A549 (cell line): ENCODE measurements at regions not wholly inside any gene's neighbourhood (a gene's known extent, or its start where the extent isn't known, plus 50 kb on each side); places are given as distances from the start of the nearest gene placed in this dataset.
"Not testable (repeated sequence)": the region's sequence is repeated elsewhere in the genome, so short reads cannot be mapped to it uniquely, and the experiment has no call there.

Experiments used
- ATAC-seq, 2 experiments: fragments of 200-7000 bp in 1 of 2; fragments of >200 bp in 1 of 2; cut with Nextera tagmentation in 1 of 2; cut with Tn5 transposase in 1 of 2; 3 replicates each; pipeline versions ENCODE4 v1.8.0 to v1.9.1; 2018 to 2020; ENCODE audit warnings: mild to moderate bottlenecking in 1 of 2, moderate library complexity in 1 of 2
- CTCF ChIA-PET: fragments of 300-600 bp; sonication (Branson Sonifier 250); formaldehyde crosslinking; extraction: SDS; loops from one replicate; lab custom pipeline; 2021; ENCODE audit warnings: antibody characterized with exemption, inconsistent platforms; lab: Yijun Ruan, JAX
- POLR2A ChIA-PET: fragments of 350-600 bp; formaldehyde crosslinking; extraction: SDS; loops from one replicate; lab custom pipeline; 2021; ENCODE audit warnings: antibody characterized with exemption, inconsistent platforms; lab: Yijun Ruan, JAX
- DNase-seq, 2 experiments: peaks; one replicate each; pipeline versions ENCODE4 v3.0.0 to v3.0.0-alpha.2; 2011 to 2016; ENCODE audit warnings: low read depth in 1 of 2, low spot score in 1 of 2
- FAIRE-seq: peaks from 2 replicates; lab custom pipeline; 2011; peaks lifted over from hg19 to GRCh38; lab: Jason Lieb, UNC
- H3K27ac ChIP-seq, 2 experiments: fragments of >200 bp; sonication (Bioruptor Twin); formaldehyde crosslinking; 3 replicates each; pipeline ENCODE4 v1.5.1; 2016 to 2017
- H3K4me1 ChIP-seq: fragments of >200 bp; sonication (Bioruptor Twin); formaldehyde crosslinking; 3 replicates; pipeline ENCODE4 v1.6.1; 2016
- H3K4me2 ChIP-seq: fragments of >200 bp; sonication (Bioruptor Twin); formaldehyde crosslinking; 3 replicates; pipeline ENCODE4 v1.6.1; 2016
- H3K4me3 ChIP-seq: fragments of >200 bp; sonication (Bioruptor Twin); formaldehyde crosslinking; 3 replicates; pipeline ENCODE4 v1.5.1; 2016
- H3K9me3 ChIP-seq: fragments of >200 bp; sonication (Bioruptor Twin); formaldehyde crosslinking; 3 replicates; pipeline ENCODE4 v1.6.1; 2016
- BHLHE40 ChIP-seq: IDR thresholded peaks from 2 replicates; pipeline ENCODE4 v1.6.1; 2012; ENCODE audit warnings: low read depth, low read length, inconsistent platforms
- CBX8 ChIP-seq: fragments of 200-600 bp; sonication (generic); IDR thresholded peaks from 2 replicates; pipeline ENCODE4 v1.6.1; 2016
- CHD4 ChIP-seq: fragments of 200-600 bp; sonication (generic); IDR thresholded peaks from 2 replicates; pipeline ENCODE4 v1.6.1; 2016; ENCODE audit warnings: antibody characterized with exemption, mild to moderate bottlenecking, borderline replicate concordance
- HDAC2 ChIP-seq: fragments of 200-600 bp; sonication (generic); IDR thresholded peaks from 2 replicates; pipeline ENCODE4 v1.6.1; 2016
- HOXA7 ChIP-seq: fragments of 250-450 bp; sonication (Bioruptor Pico); IDR thresholded peaks from 2 replicates; pipeline ENCODE4 v1.5.0; 2020; ENCODE audit warnings: mild to moderate bottlenecking, moderate library complexity
- JUNB ChIP-seq: fragments of >200 bp; sonication (Bioruptor Twin); formaldehyde crosslinking; IDR thresholded peaks from 2 replicates; pipeline ENCODE4 v1.6.1; 2016
- KDM1A ChIP-seq: fragments of 200-600 bp; sonication (generic); IDR thresholded peaks from 2 replicates; pipeline ENCODE4 v1.6.1; 2016; ENCODE audit warnings: low read depth, mild to moderate bottlenecking
- NFE2L2 ChIP-seq: fragments of 150-350 bp; conservative IDR thresholded peaks from 2 replicates; pipeline ENCODE4 v1.6.1; 2014; ENCODE audit warnings: low read length
- POLR2AphosphoS2 ChIP-seq: conservative IDR thresholded peaks from 2 replicates; pipeline ENCODE4 v1.6.1; 2012; ENCODE audit warnings: low read length, improper control_type of control experiment, inconsistent platforms
- RCOR1 ChIP-seq: fragments of 150-350 bp; IDR thresholded peaks from 2 replicates; pipeline ENCODE4 v1.6.1; 2014; ENCODE audit warnings: antibody characterized with exemption, low read length, low read depth
- REST ChIP-seq: fragments of 200-600 bp; sonication (generic); IDR thresholded peaks from 2 replicates; pipeline ENCODE4 v1.6.1; 2016; ENCODE audit warnings: antibody characterized with exemption, mild to moderate bottlenecking, moderate library complexity
- RNF2 ChIP-seq: fragments of 200-600 bp; sonication (generic); IDR thresholded peaks from 2 replicates; pipeline ENCODE4 v1.6.1; 2016; ENCODE audit warnings: low read depth, mild to moderate bottlenecking, antibody characterized with exemption, moderate library complexity, borderline replicate concordance
- ZC3H11A ChIP-seq: fragments of 450-650 bp; IDR thresholded peaks from 2 replicates; pipeline ENCODE4 v1.6.1; 2014; ENCODE audit warnings: antibody characterized with exemption, mild to moderate bottlenecking
- ZFP36 ChIP-seq: fragments of 450-650 bp; IDR thresholded peaks from 2 replicates; pipeline ENCODE4 v1.6.1; 2014; ENCODE audit warnings: borderline replicate concordance; ENCODE audit not compliant: partially characterized antibody
- ZSCAN20 ChIP-seq: fragments of 250-450 bp; sonication (Bioruptor Pico); IDR thresholded peaks from 2 replicates; pipeline ENCODE4 v1.8.0; 2022; ENCODE audit warnings: mild to moderate bottlenecking, moderate library complexity
- WGBS: methylation state at CpG from one replicate; pipeline ENCODE4 v1.1.6; 2017; ENCODE audit errors: missing lambda C conversion rate; 5-methylcytosine and 5-hydroxymethylcytosine counted together
- TF ChIP-seq, protein P1 (sequence below): IDR thresholded peaks from 2 replicates; pipeline ENCODE4 v1.6.1; 2012; ENCODE audit warnings: low read depth, borderline replicate concordance
- TF ChIP-seq, protein P2 (sequence below): fragments of 150-350 bp; IDR thresholded peaks from 2 replicates; pipeline ENCODE4 v1.6.1; 2014; ENCODE audit warnings: low read depth, mild to moderate bottlenecking, low read length
- TF ChIP-seq, protein P3 (sequence below): fragments of 250-450 bp; sonication (Bioruptor Pico); IDR thresholded peaks from 2 replicates; pipeline ENCODE4 v1.5.0; 2021; ENCODE audit warnings: mild to moderate bottlenecking, moderate library complexity, borderline replicate concordance

GRCh38 chr3:181604267-181604666, 107.5 kb upstream of the SOX2 start:
- POLR2A ChIA-PET, result no interaction called here
- FAIRE-seq, result no peak
- 74% methylated on average over 3 of the region's 3 CpGs for WGBS

DNA sequence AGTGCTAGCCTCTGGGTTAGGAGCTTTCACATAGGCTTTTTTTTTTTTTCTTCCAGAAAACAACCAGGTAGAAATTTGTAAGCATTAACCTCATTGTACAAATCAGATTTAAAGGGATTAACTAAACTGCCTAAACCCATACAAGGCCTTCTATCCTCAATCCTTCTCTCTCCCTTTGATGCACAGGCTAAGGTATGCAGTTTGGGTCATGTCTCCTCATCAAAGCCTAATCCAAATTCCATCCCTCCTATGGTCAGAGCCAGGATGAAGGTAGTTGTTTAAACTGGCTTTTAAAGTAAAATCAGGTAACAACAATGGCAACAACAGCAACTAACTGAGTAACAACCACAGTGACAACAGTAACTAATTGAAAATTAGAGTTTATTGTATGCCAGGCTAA, 115.6 kb upstream of the SOX2 start:
- POLR2A ChIA-PET, result no interaction called here
- TF ChIP-seq, protein P1, sequence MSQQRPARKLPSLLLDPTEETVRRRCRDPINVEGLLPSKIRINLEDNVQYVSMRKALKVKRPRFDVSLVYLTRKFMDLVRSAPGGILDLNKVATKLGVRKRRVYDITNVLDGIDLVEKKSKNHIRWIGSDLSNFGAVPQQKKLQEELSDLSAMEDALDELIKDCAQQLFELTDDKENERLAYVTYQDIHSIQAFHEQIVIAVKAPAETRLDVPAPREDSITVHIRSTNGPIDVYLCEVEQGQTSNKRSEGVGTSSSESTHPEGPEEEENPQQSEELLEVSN, result no peak
- no peak for TF ChIP-seq ZC3H11A
- TF ChIP-seq JUNB, result no peak
- no peak for TF ChIP-seq RCOR1
- TF ChIP-seq, protein P2, sequence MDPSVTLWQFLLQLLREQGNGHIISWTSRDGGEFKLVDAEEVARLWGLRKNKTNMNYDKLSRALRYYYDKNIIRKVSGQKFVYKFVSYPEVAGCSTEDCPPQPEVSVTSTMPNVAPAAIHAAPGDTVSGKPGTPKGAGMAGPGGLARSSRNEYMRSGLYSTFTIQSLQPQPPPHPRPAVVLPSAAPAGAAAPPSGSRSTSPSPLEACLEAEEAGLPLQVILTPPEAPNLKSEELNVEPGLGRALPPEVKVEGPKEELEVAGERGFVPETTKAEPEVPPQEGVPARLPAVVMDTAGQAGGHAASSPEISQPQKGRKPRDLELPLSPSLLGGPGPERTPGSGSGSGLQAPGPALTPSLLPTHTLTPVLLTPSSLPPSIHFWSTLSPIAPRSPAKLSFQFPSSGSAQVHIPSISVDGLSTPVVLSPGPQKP, result no peak
- TF ChIP-seq HDAC2, result no peak
- no peak for TF ChIP-seq CBX8
- TF ChIP-seq ZFP36, result no peak
- no peak for TF ChIP-seq HOXA7 (CRISPR knock-in tag)
- no peak for TF ChIP-seq ZSCAN20 (CRISPR knock-in tag)
- TF ChIP-seq KDM1A, result no peak
- no peak for TF ChIP-seq POLR2AphosphoS2
- TF ChIP-seq CHD4, result no peak
- no peak for TF ChIP-seq REST
- TF ChIP-seq, protein P3, sequence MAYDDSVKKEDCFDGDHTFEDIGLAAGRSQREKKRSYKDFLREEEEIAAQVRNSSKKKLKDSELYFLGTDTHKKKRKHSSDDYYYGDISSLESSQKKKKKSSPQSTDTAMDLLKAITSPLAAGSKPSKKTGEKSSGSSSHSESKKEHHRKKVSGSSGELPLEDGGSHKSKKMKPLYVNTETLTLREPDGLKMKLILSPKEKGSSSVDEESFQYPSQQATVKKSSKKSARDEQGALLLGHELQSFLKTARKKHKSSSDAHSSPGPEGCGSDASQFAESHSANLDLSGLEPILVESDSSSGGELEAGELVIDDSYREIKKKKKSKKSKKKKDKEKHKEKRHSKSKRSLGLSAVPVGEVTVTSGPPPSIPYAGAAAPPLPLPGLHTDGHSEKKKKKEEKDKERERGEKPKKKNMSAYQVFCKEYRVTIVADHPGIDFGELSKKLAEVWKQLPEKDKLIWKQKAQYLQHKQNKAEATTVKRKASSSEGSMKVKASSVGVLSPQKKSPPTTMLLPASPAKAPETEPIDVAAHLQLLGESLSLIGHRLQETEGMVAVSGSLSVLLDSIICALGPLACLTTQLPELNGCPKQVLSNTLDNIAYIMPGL (CRISPR knock-in tag), result no peak
- H3K27ac ChIP-seq, result no peak overlapping the region
- CTCF ChIA-PET, result no interaction called here
- H3K4me2 ChIP-seq, result no peak overlapping the region
- no peaks in the 10 kb centered on the region for H3K9me3 ChIP-seq
- FAIRE-seq (no peak), ATAC-seq (no peak), DNase-seq (no peak)
- no peaks in the 10 kb centered on the region for H3K4me1 ChIP-seq
- H3K4me3 ChIP-seq, result no peak overlapping the region

More at GRCh38 chr3:181604267-181604666, 107.5 kb upstream of the SOX2 start:
- no peak for ATAC-seq
- Histone ChIP-seq H3K4me2 (no peak overlapping the region), H3K27ac (no peak overlapping the region), H3K9me3 (no peaks in the 10 kb centered on the region), H3K4me3 (no peak overlapping the region), H3K4me1 (no peaks in the 10 kb centered on the region)
- DNase-seq, result no peak
- CTCF ChIA-PET, result no interaction called here
- no peak for TF ChIP-seq NFE2L2
- no peak for TF ChIP-seq RNF2
- no peak for TF ChIP-seq POLR2AphosphoS2
- no peak for TF ChIP-seq HOXA7 (CRISPR knock-in tag)
- no peak for TF ChIP-seq BHLHE40

- H3K4me3 ChIP-seq, H3K4me2 ChIP-seq, H3K27ac ChIP-seq, DNase-seq, POLR2A ChIA-PET, ATAC-seq, H3K9me3 ChIP-seq, FAIRE-seq, H3K4me1 ChIP-seq, CTCF ChIA-PET: not testable (repeated sequence)
- 40% methylated on average over 8 of the region's 12 CpGs for WGBS
Observed at GRCh38 chr3:181590939-181591338, 120.8 kb upstream of the SOX2 start.
